Upper lobe of left lung (tissue), 4 donors: ENCODE measurements at regions not wholly inside any gene's neighbourhood (a gene's known extent, or its start where the extent isn't known, plus 50 kb on each side); places are given as distances from the start of the nearest gene placed in this dataset.

Experiments
- POLR2A ChIP-seq, 4 donors: fragments of 450-650 bp; IDR thresholded peaks; one replicate each; pipeline ENCODE4 v1.5.1; 2016 to 2017; ENCODE audit warnings: antibody characterized with exemption in 4 of 4, mild to moderate bottlenecking in 2 of 4
- POLR2AphosphoS5 ChIP-seq, 2 donors: sonication (generic); formaldehyde crosslinking; IDR thresholded peaks; one replicate each; pipeline ENCODE4 v1.5.1; 2017; ENCODE audit warnings: antibody characterized with exemption in 2 of 2

DNA sequence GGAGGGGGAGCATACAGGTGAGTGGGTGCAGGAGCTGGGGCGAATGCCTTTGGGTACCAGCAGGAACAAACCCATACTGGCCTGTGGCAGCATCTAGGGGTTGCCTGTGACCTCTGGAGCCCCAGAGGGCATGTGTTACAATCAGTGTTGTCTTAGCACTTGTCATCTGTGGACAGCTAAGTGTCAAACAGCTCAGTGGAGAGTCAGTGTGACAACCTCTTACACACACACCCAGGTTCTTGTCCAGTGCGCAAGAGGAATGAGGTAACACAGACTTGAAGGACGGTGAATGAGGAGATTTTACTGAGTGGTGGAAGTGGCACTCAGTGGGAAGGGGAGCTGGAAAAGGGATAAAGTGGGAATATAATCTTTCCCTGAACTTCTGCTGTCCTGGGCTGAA is 54.1 kb upstream of the DDIT4L start:
- TF ChIP-seq POLR2A (IDR thresholded peaks at IDR 0.05): no peak
- TF ChIP-seq POLR2AphosphoS5 (IDR thresholded peaks at IDR 0.05): no peak
